Natural killer cell treated with Interleukin-12 subunit alpha and Interleukin-12 subunit beta and Interleukin-15 and Interleukin-18, amount 100 ng/mL, for 72 hours (primary cell): ENCODE measurements at regions not wholly inside any gene's neighbourhood (a gene's known extent, or its start where the extent isn't known, plus 50 kb on each side); places are given as distances from the start of the nearest gene placed in this dataset.

ENCODE experiments used
- ATAC-seq, 2 donors: fragments of 150-1000 bp; cut with Tn5 transposase in 1 of 2; sonication (Bioruptor Pico), chemical (Tn5 transposase) in 1 of 2; 2 replicates each; pipeline ENCODE4 v1.10.0; 2021
- DNase-seq: peaks from one replicate; pipeline ENCODE4 v3.0.0; 2022; ENCODE audit warnings: low spot score
- H3K27ac Mint-ChIP-seq, 2 donors: 1 replicate in 1 of 2; 2 replicates in 1 of 2; pipeline ENCODE4 v1.8.0; 2022; ENCODE audit warnings: mixed read lengths in 2 of 2, mild to moderate bottlenecking in 1 of 2, moderate library complexity in 1 of 2
- H3K27me3 Mint-ChIP-seq, 2 donors: 1 replicate in 1 of 2; 2 replicates in 1 of 2; pipeline ENCODE4 v1.8.0; 2022; ENCODE audit warnings: mixed read lengths in 2 of 2
- H3K36me3 Mint-ChIP-seq: one replicate; pipeline ENCODE4 v1.8.0; 2022; ENCODE audit warnings: mixed read lengths
- H3K4me1 Mint-ChIP-seq, 2 donors: 1 replicate in 1 of 2; 2 replicates in 1 of 2; pipeline ENCODE4 v1.8.0; 2022; ENCODE audit warnings: low read depth in 2 of 2, mixed read lengths in 2 of 2, mild to moderate bottlenecking in 1 of 2
- H3K4me3 Mint-ChIP-seq: one replicate; pipeline ENCODE4 v1.8.0; 2022; ENCODE audit warnings: mixed read lengths
- H3K9me3 Mint-ChIP-seq: 2 replicates; pipeline ENCODE4 v1.8.0; 2022; ENCODE audit warnings: mixed read lengths

- no peak overlapping the region for H3K4me3 Mint-ChIP-seq
- DNase-seq (no peak), ATAC-seq (peak in 1 of 2 donors; percentile 18)
- no peaks in the 10 kb centered on the region for H3K27me3 Mint-ChIP-seq
- no peaks in the 10 kb centered on the region for H3K36me3 Mint-ChIP-seq
- no peak overlapping the region for H3K27ac Mint-ChIP-seq
- no peaks in the 10 kb centered on the region for H3K4me1 Mint-ChIP-seq
- no peaks in the 10 kb centered on the region for H3K9me3 Mint-ChIP-seq
These were observed 1079.4 kb downstream of the BRD1 start for GRCh38 chr22:48748113-48748859.

GRCh38 chr22:48746789-48747425 is 1080.8 kb downstream of the BRD1 start:
- no peaks in the 10 kb centered on the region for H3K27me3 Mint-ChIP-seq
- H3K4me1 Mint-ChIP-seq: no peaks in the 10 kb centered on the region
- H3K4me3 Mint-ChIP-seq: no peak overlapping the region
- H3K36me3 Mint-ChIP-seq: no peaks in the 10 kb centered on the region
- ATAC-seq: no peak
- H3K27ac Mint-ChIP-seq: no peak overlapping the region
- DNase-seq: no peak
- H3K9me3 Mint-ChIP-seq: no peaks in the 10 kb centered on the region

- Mint-ChIP-seq H3K9me3 (no peaks in the 10 kb centered on the region), H3K4me1 (no peaks in the 10 kb centered on the region), H3K36me3 (no peaks in the 10 kb centered on the region), H3K27me3 (no peaks in the 10 kb centered on the region), H3K4me3 (no peak overlapping the region), H3K27ac (no peak overlapping the region)
- DNase-seq (no peak), ATAC-seq (no peak)
These were observed 1081.6 kb downstream of the BRD1 start for GRCh38 chr22:48745842-48746788.

GRCh38 chr22:48744967-48745841 is 1082.5 kb downstream of the BRD1 start:
- Mint-ChIP-seq H3K36me3 (no peaks in the 10 kb centered on the region), H3K9me3 (no peaks in the 10 kb centered on the region), H3K27ac (no peak overlapping the region), H3K4me1 (no peaks in the 10 kb centered on the region), H3K4me3 (no peak overlapping the region), H3K27me3 (no peaks in the 10 kb centered on the region)
- ATAC-seq: no peak
- no peak for DNase-seq

GRCh38 chr22:48744283-48744641 is 1083.4 kb downstream of the BRD1 start:
- DNase-seq (no peak), ATAC-seq (no peak)
- Mint-ChIP-seq H3K4me3 (no peak overlapping the region), H3K36me3 (no peaks in the 10 kb centered on the region), H3K9me3 (no peaks in the 10 kb centered on the region), H3K27me3 (no peaks in the 10 kb centered on the region), H3K27ac (no peak overlapping the region), H3K4me1 (no peaks in the 10 kb centered on the region)

- Mint-ChIP-seq H3K4me1 (no peaks in the 10 kb centered on the region), H3K27ac (no peak overlapping the region), H3K4me3 (no peak overlapping the region), H3K27me3 (no peaks in the 10 kb centered on the region), H3K36me3 (no peaks in the 10 kb centered on the region), H3K9me3 (no peaks in the 10 kb centered on the region)
- DNase-seq: no peak
- no peak for ATAC-seq
These were observed 1083.9 kb downstream of the BRD1 start for GRCh38 chr22:48743601-48744282.

GRCh38 chr22:48742556-48743343 is 1084.9 kb downstream of the BRD1 start:
- no peak overlapping the region for H3K4me3 Mint-ChIP-seq
- no peaks in the 10 kb centered on the region for H3K36me3 Mint-ChIP-seq
- no peaks in the 10 kb centered on the region for H3K4me1 Mint-ChIP-seq
- H3K27me3 Mint-ChIP-seq: no peaks in the 10 kb centered on the region
- DNase-seq (no peak), ATAC-seq (no peak)
- H3K27ac Mint-ChIP-seq: no peak overlapping the region
- H3K9me3 Mint-ChIP-seq: no peaks in the 10 kb centered on the region

- no peak overlapping the region for H3K4me3 Mint-ChIP-seq
- no peak for ATAC-seq
These were observed 1085.5 kb downstream of the BRD1 start for GRCh38 chr22:48742191-48742555.

GRCh38 chr22:48741540-48741939 is 1086.1 kb downstream of the BRD1 start:
- DNase-seq (no peak), ATAC-seq (no peak)
- Mint-ChIP-seq H3K9me3 (no peaks in the 10 kb centered on the region), H3K4me3 (no peak overlapping the region), H3K4me1 (no peaks in the 10 kb centered on the region), H3K27ac (no peak overlapping the region), H3K27me3 (no peaks in the 10 kb centered on the region), H3K36me3 (no peaks in the 10 kb centered on the region)

More at GRCh38 chr22:48742191-48742555, 1085.5 kb downstream of the BRD1 start:
- Mint-ChIP-seq H3K9me3 (no peaks in the 10 kb centered on the region), H3K4me1 (no peaks in the 10 kb centered on the region), H3K27ac (no peak overlapping the region), H3K27me3 (no peaks in the 10 kb centered on the region), H3K36me3 (no peaks in the 10 kb centered on the region)
- DNase-seq: no peak

- Mint-ChIP-seq H3K27ac (no peak overlapping the region), H3K4me1 (no peaks in the 10 kb centered on the region), H3K27me3 (no peaks in the 10 kb centered on the region), H3K4me3 (no peak overlapping the region), H3K9me3 (no peaks in the 10 kb centered on the region), H3K36me3 (no peaks in the 10 kb centered on the region)
- ATAC-seq (no peak), DNase-seq (no peak)
These were observed 1086.8 kb downstream of the BRD1 start for GRCh38 chr22:48740731-48741405.

- no peak for ATAC-seq
- no peak for DNase-seq
- no peaks in the 10 kb centered on the region for H3K4me1 Mint-ChIP-seq
- no peaks in the 10 kb centered on the region for H3K36me3 Mint-ChIP-seq
- no peaks in the 10 kb centered on the region for H3K27me3 Mint-ChIP-seq
- no peak overlapping the region for H3K27ac Mint-ChIP-seq
- no peaks in the 10 kb centered on the region for H3K9me3 Mint-ChIP-seq
- no peak overlapping the region for H3K4me3 Mint-ChIP-seq
These were observed 1087.5 kb downstream of the BRD1 start for GRCh38 chr22:48740086-48740730.
